IPS-18c (cell line): ENCODE measurements at regions not wholly inside any gene's neighbourhood (a gene's known extent, or its start where the extent isn't known, plus 50 kb on each side); places are given as distances from the start of the nearest gene placed in this dataset.

Experiments
- H3K4me3 ChIP-seq: 2 replicates; pipeline ENCODE4 v1.7.0; 2013; ENCODE audit warnings: low read depth, mild to moderate bottlenecking, low read length, moderate library complexity; ENCODE audit not compliant: insufficient read depth
- H3K9me3 ChIP-seq: one replicate; pipeline ENCODE4 v1.6.1; 2013; ENCODE audit warnings: mild to moderate bottlenecking, low read length, moderate library complexity; ENCODE audit not compliant: control insufficient read depth, insufficient read depth

- no peak overlapping the region for H3K4me3 ChIP-seq
- no peaks in the 10 kb centered on the region for H3K9me3 ChIP-seq
Measured at GRCh38 chr13:97896446-97896845, 57.0 kb upstream of the IPO5 start.

- H3K4me3 ChIP-seq, result no peak overlapping the region
- H3K9me3 ChIP-seq, result no peaks in the 10 kb centered on the region
Measured at GRCh38 chr13:97901716-97902115, 51.8 kb upstream of the IPO5 start.
